ENCODE measurements at regions not wholly inside any gene's neighbourhood (a gene's known extent, or its start where the extent isn't known, plus 50 kb on each side); places are given as distances from the start of the nearest gene placed in this dataset.

GRCh38 chr11:32531528-32531927 is 52.1 kb upstream of the EIF3M start:
- no peak overlapping the region for H3K27ac ChIP-seq
- TF ChIP-seq CTCF (conservative IDR thresholded peaks at IDR 0.05), result no peak

GRCh38 chr11:32529994-32530588 is 53.5 kb upstream of the EIF3M start:
- no peak overlapping the region for H3K27ac ChIP-seq
- no peak for TF ChIP-seq CTCF (conservative IDR thresholded peaks at IDR 0.05)

- no peak for TF ChIP-seq CTCF (conservative IDR thresholded peaks at IDR 0.05)
- no peak overlapping the region for H3K27ac ChIP-seq
Measured at GRCh38 chr11:32527261-32528175, 56.1 kb upstream of the EIF3M start.

- TF ChIP-seq CTCF (conservative IDR thresholded peaks at IDR 0.05), result no peak
Measured at GRCh38 chr11:32526760-32527159, 56.9 kb upstream of the EIF3M start.

GRCh38 chr11:32511926-32512325 is 71.7 kb upstream of the EIF3M start:
- H3K27ac ChIP-seq, result no peak overlapping the region
- TF ChIP-seq CTCF (conservative IDR thresholded peaks at IDR 0.05), result no peak

More at GRCh38 chr11:32526760-32527159, 56.9 kb upstream of the EIF3M start:
- no peak overlapping the region for H3K27ac ChIP-seq

- no peak overlapping the region for H3K27ac ChIP-seq
- no peak for TF ChIP-seq CTCF (conservative IDR thresholded peaks at IDR 0.05)
Measured at GRCh38 chr11:32510039-32510438, 73.6 kb upstream of the EIF3M start.

GRCh38 chr11:32508780-32509179 is 73.4 kb upstream of the WT1 start:
- TF ChIP-seq CTCF (conservative IDR thresholded peaks at IDR 0.05), result no peak
- H3K27ac ChIP-seq, result no peak overlapping the region
